ENCODE measurements at regions not wholly inside any gene's neighbourhood (a gene's known extent, or its start where the extent isn't known, plus 50 kb on each side); places are given as distances from the start of the nearest gene placed in this dataset.

- Histone ChIP-seq H3K79me2 (ENCODE audit: insufficient read depth, low read length) (no peaks in the 10 kb centered on the region), H3K27me3 (ENCODE audit: insufficient read depth, low read length) (no peaks in the 10 kb centered on the region), H3K4me3 (replicated peaks in 1 of 2; ENCODE audit: low read depth in 1 of 2, low read length in 2 of 2) (no peak overlapping the region), H4K20me1 (ENCODE audit: insufficient read depth) (no peaks in the 10 kb centered on the region), H3K27ac (ENCODE audit: low read depth, low read length) (no peak overlapping the region), H3K9me3 (ENCODE audit: control insufficient read depth in 1 of 2, insufficient read depth in 1 of 2, low read depth in 1 of 2, low read length in 2 of 2) (no peaks in the 10 kb centered on the region), H3K4me2 (ENCODE audit: low read length) (no peak overlapping the region), H3K9ac (ENCODE audit: low read length) (no peak overlapping the region), H2AFZ (ENCODE audit: low read depth, low read length, poor library complexity, severe bottlenecking) (no peak overlapping the region), H3K9me2 (ENCODE audit: insufficient read depth) (no peaks in the 10 kb centered on the region), H3K4me1 (ENCODE audit: control insufficient read depth in 1 of 2, insufficient read depth in 2 of 2, low read length in 2 of 2) (no peaks in the 10 kb centered on the region), H3K36me3 (ENCODE audit: control insufficient read depth in 1 of 2, insufficient read depth in 2 of 2, low read length in 2 of 2) (no peaks in the 10 kb centered on the region)
- intact Hi-C loops (cut with micrococcal nuclease), result no loop called here
- ATAC-seq, result no peak
- RAD21 ChIA-PET (ENCODE audit: low non-redundant PET in 1 of 2, low total read pairs in 2 of 2, uncharacterized antibody in 2 of 2, unreplicated experiment in 2 of 2), result no interaction called here
- POLR2A ChIA-PET, result no interaction called here
- DNase-seq (ENCODE audit: low read depth, low spot score), result no peak
- CTCF ChIA-PET, result no interaction called here
- TF ChIP-seq, protein P1, sequence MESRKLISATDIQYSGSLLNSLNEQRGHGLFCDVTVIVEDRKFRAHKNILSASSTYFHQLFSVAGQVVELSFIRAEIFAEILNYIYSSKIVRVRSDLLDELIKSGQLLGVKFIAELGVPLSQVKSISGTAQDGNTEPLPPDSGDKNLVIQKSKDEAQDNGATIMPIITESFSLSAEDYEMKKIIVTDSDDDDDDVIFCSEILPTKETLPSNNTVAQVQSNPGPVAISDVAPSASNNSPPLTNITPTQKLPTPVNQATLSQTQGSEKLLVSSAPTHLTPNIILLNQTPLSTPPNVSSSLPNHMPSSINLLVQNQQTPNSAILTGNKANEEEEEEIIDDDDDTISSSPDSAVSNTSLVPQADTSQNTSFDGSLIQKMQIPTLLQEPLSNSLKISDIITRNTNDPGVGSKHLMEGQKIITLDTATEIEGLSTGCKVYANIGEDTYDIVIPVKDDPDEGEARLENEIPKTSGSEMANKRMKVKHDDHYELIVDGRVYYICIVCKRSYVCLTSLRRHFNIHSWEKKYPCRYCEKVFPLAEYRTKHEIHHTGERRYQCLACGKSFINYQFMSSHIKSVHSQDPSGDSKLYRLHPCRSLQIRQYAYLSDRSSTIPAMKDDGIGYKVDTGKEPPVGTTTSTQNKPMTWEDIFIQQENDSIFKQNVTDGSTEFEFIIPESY (IDR thresholded peaks at IDR 0.05; ENCODE audit: extremely low read depth, insufficient replicate concordance, low read length), result no peak
- no peak for TF ChIP-seq SP1 (IDR thresholded peaks at IDR 0.05; ENCODE audit: low read depth)
- TF ChIP-seq TCF7L2 (IDR thresholded peaks at IDR 0.05; ENCODE audit: borderline replicate concordance, extremely low read depth, insufficient read depth, insufficient read length), result no peak
- TF ChIP-seq FOSL1 (IDR thresholded peaks at IDR 0.05; ENCODE audit: low read depth), result no peak
- TF ChIP-seq ELF1 (IDR thresholded peaks at IDR 0.05; ENCODE audit: borderline replicate concordance, low read depth), result no peak
- no peak for TF ChIP-seq EZH2phosphoT487 (IDR thresholded peaks at IDR 0.05; ENCODE audit: borderline replicate concordance)
- TF ChIP-seq POLR2A (IDR thresholded peaks at IDR 0.05; ENCODE audit: borderline replicate concordance, extremely low read depth, insufficient read depth, insufficient read length), result no peak
- no peak for TF ChIP-seq RAD21 (IDR thresholded peaks at IDR 0.05; ENCODE audit: low read depth)
- TF ChIP-seq, protein P2, sequence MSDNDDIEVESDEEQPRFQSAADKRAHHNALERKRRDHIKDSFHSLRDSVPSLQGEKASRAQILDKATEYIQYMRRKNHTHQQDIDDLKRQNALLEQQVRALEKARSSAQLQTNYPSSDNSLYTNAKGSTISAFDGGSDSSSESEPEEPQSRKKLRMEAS (IDR thresholded peaks at IDR 0.05), result no peak
- TF ChIP-seq, protein P3, sequence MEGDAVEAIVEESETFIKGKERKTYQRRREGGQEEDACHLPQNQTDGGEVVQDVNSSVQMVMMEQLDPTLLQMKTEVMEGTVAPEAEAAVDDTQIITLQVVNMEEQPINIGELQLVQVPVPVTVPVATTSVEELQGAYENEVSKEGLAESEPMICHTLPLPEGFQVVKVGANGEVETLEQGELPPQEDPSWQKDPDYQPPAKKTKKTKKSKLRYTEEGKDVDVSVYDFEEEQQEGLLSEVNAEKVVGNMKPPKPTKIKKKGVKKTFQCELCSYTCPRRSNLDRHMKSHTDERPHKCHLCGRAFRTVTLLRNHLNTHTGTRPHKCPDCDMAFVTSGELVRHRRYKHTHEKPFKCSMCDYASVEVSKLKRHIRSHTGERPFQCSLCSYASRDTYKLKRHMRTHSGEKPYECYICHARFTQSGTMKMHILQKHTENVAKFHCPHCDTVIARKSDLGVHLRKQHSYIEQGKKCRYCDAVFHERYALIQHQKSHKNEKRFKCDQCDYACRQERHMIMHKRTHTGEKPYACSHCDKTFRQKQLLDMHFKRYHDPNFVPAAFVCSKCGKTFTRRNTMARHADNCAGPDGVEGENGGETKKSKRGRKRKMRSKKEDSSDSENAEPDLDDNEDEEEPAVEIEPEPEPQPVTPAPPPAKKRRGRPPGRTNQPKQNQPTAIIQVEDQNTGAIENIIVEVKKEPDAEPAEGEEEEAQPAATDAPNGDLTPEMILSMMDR (IDR thresholded peaks at IDR 0.05 in 2 of 3, conservative IDR thresholded peaks at IDR 0.05 in 1 of 3; ENCODE audit: borderline replicate concordance in 1 of 3, insufficient read depth in 1 of 3, low read depth in 2 of 3, low read length in 2 of 3), result no peak
- TF ChIP-seq SRF (IDR thresholded peaks at IDR 0.05; ENCODE audit: low read depth), result no peak
- TF ChIP-seq YY1 (IDR thresholded peaks at IDR 0.05; ENCODE audit: extremely low read depth, insufficient replicate concordance, low read depth, low read length), result no peak
- no peak for TF ChIP-seq POLR2AphosphoS5 (IDR thresholded peaks at IDR 0.05; ENCODE audit: low read depth, low read length)
- TF ChIP-seq ZFX (IDR thresholded peaks at IDR 0.05), result no peak
- no peak for TF ChIP-seq EZH2 (IDR thresholded peaks at IDR 0.05)
- TF ChIP-seq JUND (IDR thresholded peaks at IDR 0.05), result no peak
- no peak for TF ChIP-seq EGR1 (IDR thresholded peaks at IDR 0.05; ENCODE audit: low read depth)
- no TSS peak for BruUV-seq (replicated peaks)
These were observed 270.3 kb downstream of the WDR11 start for GRCh38 chr10:121121462-121121861.
